CD8-positive, alpha-beta memory T cell (primary cell): ENCODE measurements at regions not wholly inside any gene's neighbourhood (a gene's known extent, or its start where the extent isn't known, plus 50 kb on each side); places are given as distances from the start of the nearest gene placed in this dataset.

Experiments
- CTCF ChIA-PET: fragments of 350-600 bp; sonication (Branson Sonifier 250); formaldehyde crosslinking; loops from one replicate; lab custom pipeline; 2021; ENCODE audit warnings: antibody characterized with exemption; lab: Charles Lee
- POLR2A ChIA-PET: fragments of 350-600 bp; sonication (Branson Sonifier 250); formaldehyde crosslinking; loops from one replicate; lab custom pipeline; 2021; ENCODE audit warnings: antibody characterized with exemption; lab: Charles Lee
- DNase-seq, 5 donors: peaks; one replicate each; pipeline versions ENCODE4 v3.0.0 to v3.0.0-alpha.2; 2020 to 2022; ENCODE audit warnings: mixed read lengths in 1 of 5
- H3K27ac ChIP-seq: one replicate; pipeline ENCODE4 v1.7.0; 2013; ENCODE audit warnings: low read depth, mild to moderate bottlenecking, low read length, moderate library complexity
- H3K27me3 ChIP-seq: 2 replicates; pipeline ENCODE4 v1.7.0; 2013; ENCODE audit warnings: low read length, mild to moderate bottlenecking; ENCODE audit not compliant: insufficient read depth, poor library complexity, severe bottlenecking
- H3K36me3 ChIP-seq: 2 replicates; pipeline ENCODE4 v1.7.0; 2013; ENCODE audit warnings: mild to moderate bottlenecking, low read length, moderate library complexity; ENCODE audit not compliant: insufficient read depth
- H3K4me1 ChIP-seq: 2 replicates; pipeline ENCODE4 v1.7.0; 2013; ENCODE audit warnings: mild to moderate bottlenecking, low read length, moderate library complexity; ENCODE audit not compliant: insufficient read depth
- H3K4me3 ChIP-seq: 2 replicates; pipeline ENCODE4 v1.7.0; 2013; ENCODE audit warnings: mild to moderate bottlenecking, low read length
- H3K9me3 ChIP-seq: 2 replicates; pipeline ENCODE4 v1.7.0; 2013; ENCODE audit warnings: mild to moderate bottlenecking, low read length
- H3K27ac Mint-ChIP-seq, 8 donors: one replicate each; pipeline ENCODE4 v1.8.0; 2020 to 2021; ENCODE audit warnings: mixed read lengths in 8 of 8, mild to moderate bottlenecking in 6 of 8, inconsistent platforms in 3 of 8, moderate library complexity in 3 of 8
- H3K27me3 Mint-ChIP-seq, 2 donors: one replicate each; pipeline ENCODE4 v1.8.0; 2020 to 2021; ENCODE audit warnings: mixed read lengths in 2 of 2, mild to moderate bottlenecking in 1 of 2, moderate library complexity in 1 of 2
- H3K36me3 Mint-ChIP-seq, 3 donors: one replicate each; pipeline ENCODE4 v1.8.0; 2020 to 2021; ENCODE audit warnings: mixed read lengths in 3 of 3, inconsistent platforms in 1 of 3, mild to moderate bottlenecking in 1 of 3
- H3K4me1 Mint-ChIP-seq, 3 donors: one replicate each; pipeline ENCODE4 v1.8.0; 2020 to 2021; ENCODE audit warnings: mixed read lengths in 3 of 3, inconsistent platforms in 1 of 3, mild to moderate bottlenecking in 1 of 3
- H3K4me3 Mint-ChIP-seq, 7 donors: one replicate each; pipeline ENCODE4 v1.8.0; 2020 to 2021; ENCODE audit warnings: mixed read lengths in 7 of 7, mild to moderate bottlenecking in 6 of 7, moderate library complexity in 4 of 7, inconsistent platforms in 2 of 7
- H3K9me3 Mint-ChIP-seq, 5 donors: one replicate each; pipeline ENCODE4 v1.8.0; 2020 to 2022; ENCODE audit warnings: mixed read lengths in 5 of 5, mild to moderate bottlenecking in 3 of 5, moderate library complexity in 2 of 5, inconsistent platforms in 1 of 5

GRCh38 chr10:107565014-107565413 lies 400.5 kb upstream of the SORCS1 start:
- Histone ChIP-seq H3K36me3 (no peaks in the 10 kb centered on the region), H3K9me3 (no peaks in the 10 kb centered on the region), H3K27ac (no peak overlapping the region), H3K4me3 (no peak overlapping the region), H3K27me3 (no peaks in the 10 kb centered on the region), H3K4me1 (no peaks in the 10 kb centered on the region)
- POLR2A ChIA-PET, result no interaction called here
- no peaks in the 10 kb centered on the region for H3K36me3 Mint-ChIP-seq
- H3K27ac Mint-ChIP-seq, result no peak overlapping the region
- H3K9me3 Mint-ChIP-seq, result peaks cover 6 to 34% (median 24%) of the 10 kb centered on the region in 5 donors
- H3K4me3 Mint-ChIP-seq, result no peak overlapping the region
- no peaks in the 10 kb centered on the region for H3K27me3 Mint-ChIP-seq
- H3K4me1 Mint-ChIP-seq, result no peaks in the 10 kb centered on the region
- CTCF ChIA-PET, result no interaction called here
- no peak for DNase-seq

GRCh38 chr10:107561136-107561650 lies 396.7 kb upstream of the SORCS1 start:
- H3K36me3 Mint-ChIP-seq, result no peaks in the 10 kb centered on the region
- Histone ChIP-seq H3K27ac (no peak overlapping the region), H3K36me3 (no peaks in the 10 kb centered on the region), H3K4me3 (no peak overlapping the region), H3K4me1 (no peaks in the 10 kb centered on the region), H3K9me3 (no peaks in the 10 kb centered on the region), H3K27me3 (no peaks in the 10 kb centered on the region)
- DNase-seq, result no peak
- H3K9me3 Mint-ChIP-seq, result peaks cover 0 to 35% (median 9%) of the 10 kb centered on the region in 5 donors
- no peaks in the 10 kb centered on the region for H3K27me3 Mint-ChIP-seq
- CTCF ChIA-PET, result no interaction called here
- no peak overlapping the region for H3K4me3 Mint-ChIP-seq
- H3K27ac Mint-ChIP-seq, result no peak overlapping the region
- POLR2A ChIA-PET, result no interaction called here
- no peaks in the 10 kb centered on the region for H3K4me1 Mint-ChIP-seq

- DNase-seq, result no peak
- POLR2A ChIA-PET, result no interaction called here
- CTCF ChIA-PET, result no interaction called here
- no peaks in the 10 kb centered on the region for H3K36me3 Mint-ChIP-seq
- H3K27me3 Mint-ChIP-seq, result no peaks in the 10 kb centered on the region
- H3K27ac ChIP-seq, result no peak overlapping the region
- no peaks in the 10 kb centered on the region for H3K9me3 ChIP-seq
- no peak overlapping the region for H3K4me3 Mint-ChIP-seq
- H3K4me3 ChIP-seq, result no peak overlapping the region
- H3K36me3 ChIP-seq, result no peaks in the 10 kb centered on the region
- no peaks in the 10 kb centered on the region for H3K27me3 ChIP-seq
- H3K9me3 Mint-ChIP-seq, result peaks cover 0 to 42% (median 15%) of the 10 kb centered on the region in 5 donors
- no peaks in the 10 kb centered on the region for H3K4me1 Mint-ChIP-seq
- no peak overlapping the region for H3K27ac Mint-ChIP-seq
- no peaks in the 10 kb centered on the region for H3K4me1 ChIP-seq
These were observed 393.4 kb upstream of the SORCS1 start for GRCh38 chr10:107557916-107558315.

GRCh38 chr10:107554333-107554732 lies 389.8 kb upstream of the SORCS1 start:
- no peak for DNase-seq
- Histone ChIP-seq H3K9me3 (no peaks in the 10 kb centered on the region), H3K36me3 (no peaks in the 10 kb centered on the region), H3K27me3 (no peaks in the 10 kb centered on the region), H3K4me1 (no peaks in the 10 kb centered on the region), H3K27ac (no peak overlapping the region), H3K4me3 (no peak overlapping the region)
- Mint-ChIP-seq H3K27me3 (no peaks in the 10 kb centered on the region), H3K9me3 (peaks cover 3 to 46% (median 15%) of the 10 kb centered on the region in 5 donors), H3K4me1 (no peaks in the 10 kb centered on the region), H3K36me3 (peaks cover 0 to under 1% (median 0%) of the 10 kb centered on the region in 3 donors), H3K27ac (no peak overlapping the region), H3K4me3 (no peak overlapping the region)
- POLR2A ChIA-PET, result no interaction called here
- CTCF ChIA-PET, result no interaction called here

- Mint-ChIP-seq H3K9me3 (peaks cover 7 to 51% (median 15%) of the 10 kb centered on the region in 5 donors), H3K4me1 (no peaks in the 10 kb centered on the region), H3K27me3 (no peaks in the 10 kb centered on the region), H3K4me3 (no peak overlapping the region), H3K27ac (no peak overlapping the region), H3K36me3 (peaks cover 0 to 5% (median 0%) of the 10 kb centered on the region in 3 donors)
- CTCF ChIA-PET, result no interaction called here
- POLR2A ChIA-PET, result no interaction called here
- Histone ChIP-seq H3K27ac (no peak overlapping the region), H3K27me3 (no peaks in the 10 kb centered on the region), H3K9me3 (no peaks in the 10 kb centered on the region), H3K4me3 (no peak overlapping the region), H3K36me3 (no peaks in the 10 kb centered on the region), H3K4me1 (no peaks in the 10 kb centered on the region)
- DNase-seq, result no peak
These were observed 389.0 kb upstream of the SORCS1 start for GRCh38 chr10:107553470-107553869.

- POLR2A ChIA-PET, result no interaction called here
- Histone ChIP-seq H3K4me1 (no peaks in the 10 kb centered on the region), H3K27ac (no peak overlapping the region), H3K27me3 (no peaks in the 10 kb centered on the region), H3K9me3 (no peaks in the 10 kb centered on the region), H3K4me3 (no peak overlapping the region), H3K36me3 (no peaks in the 10 kb centered on the region)
- Mint-ChIP-seq H3K27ac (no peak overlapping the region), H3K27me3 (no peaks in the 10 kb centered on the region), H3K36me3 (peaks cover 0 to 5% (median 0%) of the 10 kb centered on the region in 3 donors), H3K4me1 (no peaks in the 10 kb centered on the region), H3K9me3 (peaks cover 10 to 53% (median 15%) of the 10 kb centered on the region in 5 donors), H3K4me3 (no peak overlapping the region)
- no peak for DNase-seq
- CTCF ChIA-PET, result no interaction called here
These were observed 388.5 kb upstream of the SORCS1 start for GRCh38 chr10:107552963-107553362.

GRCh38 chr10:107548301-107548700 lies 383.8 kb upstream of the SORCS1 start:
- H3K36me3 Mint-ChIP-seq, result peaks cover 0 to 5% (median 0%) of the 10 kb centered on the region in 3 donors
- Histone ChIP-seq H3K4me3 (no peak overlapping the region), H3K4me1 (no peaks in the 10 kb centered on the region), H3K9me3 (no peaks in the 10 kb centered on the region), H3K36me3 (no peaks in the 10 kb centered on the region), H3K27ac (no peak overlapping the region), H3K27me3 (no peaks in the 10 kb centered on the region)
- H3K4me3 Mint-ChIP-seq, result no peak overlapping the region
- H3K27me3 Mint-ChIP-seq, result no peaks in the 10 kb centered on the region
- peaks cover 5 to 31% (median 16%) of the 10 kb centered on the region in 5 donors for H3K9me3 Mint-ChIP-seq
- peak in 1 of 5 donors; percentile 33 for DNase-seq
- ChIA-PET POLR2A (no interaction called here), CTCF (no interaction called here)
- no peak overlapping the region for H3K27ac Mint-ChIP-seq
- H3K4me1 Mint-ChIP-seq, result no peaks in the 10 kb centered on the region

- no peak overlapping the region for H3K4me3 Mint-ChIP-seq
- peaks cover 5 to 30% (median 16%) of the 10 kb centered on the region in 5 donors for H3K9me3 Mint-ChIP-seq
- H3K27ac Mint-ChIP-seq, result no peak overlapping the region
- no peak overlapping the region for H3K27ac ChIP-seq
- H3K36me3 ChIP-seq, result no peaks in the 10 kb centered on the region
- ChIA-PET CTCF (no interaction called here), POLR2A (no interaction called here)
- no peaks in the 10 kb centered on the region for H3K9me3 ChIP-seq
- no peak overlapping the region for H3K4me3 ChIP-seq
- H3K4me1 ChIP-seq, result no peaks in the 10 kb centered on the region
- peaks cover 0 to 5% (median 0%) of the 10 kb centered on the region in 3 donors for H3K36me3 Mint-ChIP-seq
- no peak for DNase-seq
- no peaks in the 10 kb centered on the region for H3K27me3 ChIP-seq
- no peaks in the 10 kb centered on the region for H3K27me3 Mint-ChIP-seq
- H3K4me1 Mint-ChIP-seq, result no peaks in the 10 kb centered on the region
These were observed 382.5 kb upstream of the SORCS1 start for GRCh38 chr10:107546986-107547385.
